ENCODE measurements at regions not wholly inside any gene's neighbourhood (a gene's known extent, or its start where the extent isn't known, plus 50 kb on each side); places are given as distances from the start of the nearest gene placed in this dataset.

GRCh38 chr5:152274224-152274623 lies 130.9 kb downstream of the NMUR2 start:
- no peak overlapping the region for H3K4me3 ChIP-seq
- no peak overlapping the region for H3K27ac ChIP-seq
- TF ChIP-seq POLR2AphosphoS5 (IDR thresholded peaks at IDR 0.05) (no peak), CTCF (IDR thresholded peaks at IDR 0.05) (no peak), POLR2A (IDR thresholded peaks at IDR 0.05) (no peak), EP300 (IDR thresholded peaks at IDR 0.05) (no peak)
- no peaks in the 10 kb centered on the region for H3K36me3 ChIP-seq
- 0 to 5% methylated on average over 2 of the region's 2 CpGs for WGBS, 2 donors (ENCODE audit: low coverage in 1 of 2)
- no peaks in the 10 kb centered on the region for H3K27me3 ChIP-seq
- no peaks in the 10 kb centered on the region for H3K9me3 ChIP-seq
- no peak for ATAC-seq
- H3K4me1 ChIP-seq: no peaks in the 10 kb centered on the region

- Histone ChIP-seq H3K9me3 (no peaks in the 10 kb centered on the region), H3K36me3 (no peaks in the 10 kb centered on the region), H3K4me1 (no peaks in the 10 kb centered on the region), H3K4me3 (no peak overlapping the region), H3K27ac (no peak overlapping the region), H3K27me3 (no peaks in the 10 kb centered on the region)
- ATAC-seq: no peak
- WGBS, 2 donors (ENCODE audit: low coverage in 1 of 2): 49 to 87% methylated on average over 2 to 5 of the region's 5 CpGs
- TF ChIP-seq CTCF (IDR thresholded peaks at IDR 0.05) (peak in 1 of 4 experiments; percentile 25), POLR2A (IDR thresholded peaks at IDR 0.05) (no peak), POLR2AphosphoS5 (IDR thresholded peaks at IDR 0.05) (no peak), EP300 (IDR thresholded peaks at IDR 0.05) (no peak)
Observed at GRCh38 chr5:152271420-152271819, 133.7 kb downstream of the NMUR2 start.

GRCh38 chr5:152270096-152270495 lies 135.0 kb downstream of the NMUR2 start:
- no peak overlapping the region for H3K4me3 ChIP-seq
- TF ChIP-seq POLR2AphosphoS5 (IDR thresholded peaks at IDR 0.05) (no peak), CTCF (IDR thresholded peaks at IDR 0.05) (no peak), POLR2A (IDR thresholded peaks at IDR 0.05) (no peak), EP300 (IDR thresholded peaks at IDR 0.05) (no peak)
- WGBS, 2 donors (ENCODE audit: low coverage in 1 of 2): 25 to 44% methylated on average over 1 to 2 of the region's 2 CpGs
- no peaks in the 10 kb centered on the region for H3K36me3 ChIP-seq
- no peaks in the 10 kb centered on the region for H3K27me3 ChIP-seq
- no peaks in the 10 kb centered on the region for H3K9me3 ChIP-seq
- ATAC-seq: no peak
- no peak overlapping the region for H3K27ac ChIP-seq
- no peaks in the 10 kb centered on the region for H3K4me1 ChIP-seq

- Histone ChIP-seq H3K36me3 (no peaks in the 10 kb centered on the region), H3K27ac (no peak overlapping the region), H3K27me3 (no peaks in the 10 kb centered on the region), H3K4me3 (no peak overlapping the region), H3K9me3 (no peaks in the 10 kb centered on the region), H3K4me1 (no peaks in the 10 kb centered on the region)
- no peak for TF ChIP-seq POLR2AphosphoS5 (IDR thresholded peaks at IDR 0.05)
- no peak for ATAC-seq
- 78 to 90% methylated on average over 1 of the region's 1 CpG for WGBS, 2 donors (ENCODE audit: low coverage in 1 of 2)
Observed at GRCh38 chr5:152269533-152269932, 135.5 kb downstream of the NMUR2 start.

- no peak overlapping the region for H3K4me3 ChIP-seq
- no peaks in the 10 kb centered on the region for H3K36me3 ChIP-seq
- no peaks in the 10 kb centered on the region for H3K27me3 ChIP-seq
- WGBS, 2 donors (ENCODE audit: low coverage in 1 of 2): 53 to 64% methylated on average over 5 of the region's 5 CpGs
- no peaks in the 10 kb centered on the region for H3K9me3 ChIP-seq
- no peak for TF ChIP-seq POLR2A (IDR thresholded peaks at IDR 0.05)
- no peak for ATAC-seq
- no peaks in the 10 kb centered on the region for H3K4me1 ChIP-seq
- no peak overlapping the region for H3K27ac ChIP-seq
Observed at GRCh38 chr5:152264645-152265254, 140.3 kb downstream of the NMUR2 start.

GRCh38 chr5:152262667-152263066 lies 142.4 kb downstream of the NMUR2 start:
- Histone ChIP-seq H3K4me1 (no peaks in the 10 kb centered on the region), H3K9me3 (no peaks in the 10 kb centered on the region), H3K4me3 (no peak overlapping the region), H3K36me3 (no peaks in the 10 kb centered on the region), H3K27ac (no peak overlapping the region), H3K27me3 (no peaks in the 10 kb centered on the region)
- WGBS, 2 donors (ENCODE audit: low coverage in 1 of 2): 41 to 51% methylated on average over 4 of the region's 4 CpGs
- TF ChIP-seq CTCF (IDR thresholded peaks at IDR 0.05): no peak
- no peak for TF ChIP-seq POLR2A (IDR thresholded peaks at IDR 0.05)
- no peak for TF ChIP-seq EP300 (IDR thresholded peaks at IDR 0.05)
- TF ChIP-seq POLR2AphosphoS5 (IDR thresholded peaks at IDR 0.05): no peak
- no peak for ATAC-seq

Measured in gastroesophageal sphincter (tissue), 4 donors.